SK-N-SH (cell line): ENCODE measurements at regions not wholly inside any gene's neighbourhood (a gene's known extent, or its start where the extent isn't known, plus 50 kb on each side); places are given as distances from the start of the nearest gene placed in this dataset.

Experiments
- CTCF ChIA-PET: fragments of 300-600, 350-600 bp; formaldehyde crosslinking; extraction: SDS; loops from one replicate; lab custom pipeline; 2021; lab: Yijun Ruan, JAX
- POLR2A ChIA-PET: fragments of 350-600 bp; sonication (Branson Sonifier 250); formaldehyde crosslinking; extraction: SDS; loops from one replicate; lab custom pipeline; 2020; ENCODE audit warnings: antibody characterized with exemption, inconsistent platforms; lab: Yijun Ruan, JAX
- DNase-seq: peaks from one replicate; pipeline ENCODE4 v3.0.0; 2012
- H2AFZ ChIP-seq: fragments of 200-600 bp; sonication (generic); 2 replicates; pipeline ENCODE4 v1.8.1; 2016; ENCODE audit warnings: antibody characterized with exemption, mild to moderate bottlenecking, low read depth
- H3F3A ChIP-seq: fragments of 200-600 bp; sonication (generic); replicated peaks from 2 replicates; pipeline ENCODE3; 2016; ENCODE audit warnings: antibody characterized with exemption, mild to moderate bottlenecking; ENCODE audit not compliant: insufficient read depth
- H3K27ac ChIP-seq, 2 experiments: fragments of 200-500 bp in 1 of 2; fragments of 200-600 bp in 1 of 2; sonication (Bioruptor generic) in 1 of 2; sonication (generic), shearing (Covaris generic) in 1 of 2; 2 replicates each; pipeline versions ENCODE4 v1.5.1 to v1.6.1; 2014 to 2016; ENCODE audit warnings: low read depth in 2 of 2, inconsistent platforms in 1 of 2, low read length in 1 of 2, mild to moderate bottlenecking in 1 of 2, mixed read lengths in 1 of 2
- H3K27me3 ChIP-seq: fragments of 200-600 bp; sonication (generic), shearing (Covaris generic); 2 replicates; pipeline ENCODE4 v1.6.1; 2016; ENCODE audit warnings: mixed run types; ENCODE audit not compliant: insufficient read depth
- H3K36me3 ChIP-seq, 2 experiments: fragments of 200-500 bp in 1 of 2; fragments of 200-600 bp in 1 of 2; sonication (Bioruptor generic) in 1 of 2; sonication (generic) in 1 of 2; replicated peaks in 1 of 2; 2 replicates each; pipeline versions ENCODE3 to v1.5.1; 2014 to 2016; ENCODE audit warnings: low read length in 1 of 2, mild to moderate bottlenecking in 1 of 2; ENCODE audit not compliant: insufficient read depth in 2 of 2, control insufficient read depth in 1 of 2
- H3K4me1 ChIP-seq, 2 experiments: fragments of 200-500 bp in 1 of 2; fragments of 200-600 bp in 1 of 2; sonication (Bioruptor generic) in 1 of 2; sonication (generic), shearing (Covaris generic) in 1 of 2; 2 replicates each; pipeline versions ENCODE4 v1.5.1 to v1.6.1; 2014 to 2016; ENCODE audit warnings: low read depth in 1 of 2, low read length in 1 of 2, mixed run types in 1 of 2; ENCODE audit not compliant: insufficient read depth in 2 of 2, control insufficient read depth in 1 of 2
- H3K4me2 ChIP-seq: fragments of 200-600 bp; sonication (generic), shearing (Covaris generic); 2 replicates; pipeline ENCODE4 v1.6.1; 2017; ENCODE audit warnings: mixed run types
- H3K4me3 ChIP-seq, 2 experiments: fragments of 200-500 bp in 1 of 2; fragments of 200-600 bp in 1 of 2; sonication (Bioruptor generic) in 1 of 2; sonication (generic), shearing (Covaris generic) in 1 of 2; 2 replicates each; pipeline versions ENCODE4 v1.5.1 to v1.8.1; 2014 to 2016; ENCODE audit warnings: low read depth in 2 of 2, inconsistent platforms in 1 of 2, low read length in 1 of 2, mild to moderate bottlenecking in 1 of 2, mixed read lengths in 1 of 2, moderate library complexity in 1 of 2
- H3K79me2 ChIP-seq: fragments of 200-600 bp; sonication (generic); 2 replicates; pipeline ENCODE4 v1.8.1; 2017; ENCODE audit warnings: mild to moderate bottlenecking; ENCODE audit not compliant: insufficient read depth
- H3K9ac ChIP-seq: fragments of 200-600 bp; sonication (generic); 2 replicates; pipeline ENCODE4 v1.6.1; 2017; ENCODE audit warnings: mixed run types
- H3K9me2 ChIP-seq: fragments of 200-600 bp; sonication (generic); 2 replicates; pipeline ENCODE4 v1.6.1; 2017; ENCODE audit warnings: mixed run types
- H3K9me3 ChIP-seq: fragments of 200-600 bp; sonication (generic); 2 replicates; pipeline ENCODE4 v1.6.1; 2017; ENCODE audit warnings: mixed run types, mild to moderate bottlenecking, moderate library complexity
- H4K20me1 ChIP-seq: fragments of 200-600 bp; sonication (generic); 2 replicates; pipeline ENCODE4 v1.6.1; 2017; ENCODE audit warnings: mild to moderate bottlenecking, mixed run types; ENCODE audit not compliant: insufficient read depth
- EP300 ChIP-seq, 2 experiments: IDR thresholded peaks; 2 replicates each; pipeline versions ENCODE4 v1.4.0 to v1.6.1; 2012; ENCODE audit warnings: borderline replicate concordance in 1 of 2, low read depth in 1 of 2, low read length in 1 of 2
- GATA2 ChIP-seq: sonication (generic); formaldehyde crosslinking; IDR thresholded peaks from 2 replicates; pipeline ENCODE4 v1.5.0; 2020; ENCODE audit warnings: mild to moderate bottlenecking, missing genetic modification reagents
- RXRA ChIP-seq: IDR thresholded peaks from 2 replicates; pipeline ENCODE4 v1.4.0; 2012; ENCODE audit warnings: low read depth, mild to moderate bottlenecking, borderline replicate concordance
- SMC3 ChIP-seq: IDR thresholded peaks from 2 replicates; pipeline ENCODE4 v1.6.1; 2012; ENCODE audit warnings: low read depth, low read length, improper control_type of control experiment
- WGBS: methylation state at CpG from one replicate; pipeline ENCODE4 v1.1.6; 2017; ENCODE audit warnings: low lambda C conversion rate; 5-methylcytosine and 5-hydroxymethylcytosine counted together
- TF ChIP-seq, protein P1 (sequence below): IDR thresholded peaks from 2 replicates; pipeline ENCODE4 v1.4.0; 2012; ENCODE audit warnings: low read depth, borderline replicate concordance
- TF ChIP-seq, protein P2 (sequence below): fragments of 200-600 bp; sonication (generic); IDR thresholded peaks from 2 replicates; pipeline ENCODE4 v1.6.1; 2017; ENCODE audit warnings: antibody characterized with exemption, mild to moderate bottlenecking, moderate library complexity
- TF ChIP-seq, protein P3 (sequence below): IDR thresholded peaks from 2 replicates; pipeline ENCODE4 v1.6.1; 2012; ENCODE audit warnings: mild to moderate bottlenecking, low read depth, low read length, moderate library complexity
- TF ChIP-seq, protein P4 (sequence below): fragments of 150-350 bp; IDR thresholded peaks from 2 replicates; pipeline ENCODE4 v1.6.1; 2017; ENCODE audit warnings: antibody characterized with exemption, low read length, low read depth, borderline replicate concordance

DNA sequence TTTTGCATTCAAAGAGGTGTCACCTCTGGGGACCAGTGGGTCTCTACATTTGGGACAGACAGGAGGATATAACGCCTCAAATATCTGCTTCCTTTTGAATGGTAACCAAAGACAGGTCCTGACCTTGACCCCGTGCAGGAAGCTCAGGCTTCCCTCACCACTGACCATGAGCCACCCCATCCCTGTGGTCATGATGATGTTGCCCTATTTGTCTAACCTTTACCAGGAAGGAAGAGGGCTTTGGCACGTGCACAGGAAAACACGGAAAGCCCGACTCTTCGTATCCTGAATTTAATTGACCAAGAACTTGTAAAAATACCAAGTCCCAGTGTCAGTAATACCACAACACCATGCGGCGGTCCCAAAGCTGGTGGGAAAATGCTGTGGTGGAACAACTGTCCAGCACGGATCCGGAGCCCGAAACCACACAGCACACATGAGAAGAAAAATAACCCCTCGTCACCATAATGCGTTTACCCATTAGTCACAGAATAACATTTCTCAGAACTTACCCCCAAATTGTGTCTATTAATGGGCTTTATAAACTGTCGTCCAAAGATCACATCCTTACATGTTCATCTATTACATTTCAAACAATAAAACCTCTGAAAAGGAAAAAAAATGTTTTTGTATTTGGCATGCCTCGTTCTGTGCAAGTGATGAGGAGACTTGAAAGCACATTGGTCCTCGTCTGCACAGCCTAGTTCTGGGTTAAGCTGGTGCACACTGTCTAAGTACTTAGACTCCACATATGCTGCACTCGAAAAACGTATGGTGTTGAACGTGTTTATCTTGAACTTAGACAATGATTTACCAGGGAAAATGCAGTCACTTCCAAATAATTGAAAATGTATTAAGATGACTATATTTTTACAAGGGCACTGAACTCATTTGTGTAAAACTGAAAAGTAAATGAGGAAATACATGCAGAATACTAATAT lies 118.9 kb upstream of the IGF1R start (continued):
- TF ChIP-seq, protein P1, sequence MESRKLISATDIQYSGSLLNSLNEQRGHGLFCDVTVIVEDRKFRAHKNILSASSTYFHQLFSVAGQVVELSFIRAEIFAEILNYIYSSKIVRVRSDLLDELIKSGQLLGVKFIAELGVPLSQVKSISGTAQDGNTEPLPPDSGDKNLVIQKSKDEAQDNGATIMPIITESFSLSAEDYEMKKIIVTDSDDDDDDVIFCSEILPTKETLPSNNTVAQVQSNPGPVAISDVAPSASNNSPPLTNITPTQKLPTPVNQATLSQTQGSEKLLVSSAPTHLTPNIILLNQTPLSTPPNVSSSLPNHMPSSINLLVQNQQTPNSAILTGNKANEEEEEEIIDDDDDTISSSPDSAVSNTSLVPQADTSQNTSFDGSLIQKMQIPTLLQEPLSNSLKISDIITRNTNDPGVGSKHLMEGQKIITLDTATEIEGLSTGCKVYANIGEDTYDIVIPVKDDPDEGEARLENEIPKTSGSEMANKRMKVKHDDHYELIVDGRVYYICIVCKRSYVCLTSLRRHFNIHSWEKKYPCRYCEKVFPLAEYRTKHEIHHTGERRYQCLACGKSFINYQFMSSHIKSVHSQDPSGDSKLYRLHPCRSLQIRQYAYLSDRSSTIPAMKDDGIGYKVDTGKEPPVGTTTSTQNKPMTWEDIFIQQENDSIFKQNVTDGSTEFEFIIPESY, result no peak

DNA sequence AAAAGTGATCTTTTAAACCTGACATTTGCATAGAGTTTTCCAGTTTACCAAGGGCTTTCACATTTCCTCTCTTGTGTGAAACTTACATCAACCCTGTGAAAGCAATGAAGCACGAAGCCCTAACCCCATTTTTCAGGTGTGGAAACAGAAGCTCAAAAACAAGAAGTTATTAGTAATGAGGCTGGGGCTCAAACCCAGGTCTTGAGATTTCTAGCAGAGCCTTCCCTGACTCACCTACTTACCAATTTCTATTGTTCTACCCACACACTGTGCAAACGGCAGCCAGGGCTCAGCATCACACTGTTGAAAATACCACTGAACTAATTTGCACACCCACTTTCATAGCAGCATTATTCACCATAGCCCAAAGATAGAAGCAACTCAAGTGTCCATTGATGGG lies 117.8 kb upstream of the IGF1R start:
- Histone ChIP-seq H3K4me1 (no peaks in the 10 kb centered on the region), H3K9ac (no peak overlapping the region), H4K20me1 (no peaks in the 10 kb centered on the region), H3K9me2 (no peaks in the 10 kb centered on the region), H3K27me3 (peaks cover 19% of the 10 kb centered on the region; the same call in 1 of the 2 replicates), H3K4me3 (no peak overlapping the region), H3K4me2 (no peak overlapping the region), H3F3A (no peaks in the 10 kb centered on the region), H2AFZ (no peak overlapping the region), H3K79me2 (no peaks in the 10 kb centered on the region), H3K9me3 (no peaks in the 10 kb centered on the region), H3K27ac (no peak overlapping the region), H3K36me3 (no peaks in the 10 kb centered on the region)
- DNase-seq, result no peak
- 31% methylated on average over 2 of the region's 2 CpGs for WGBS
- ChIA-PET CTCF (interaction anchor here (0.6 to 2.9 kb wide), 4 partner anchors 9 to 529 kb away, joined by 3 to 14 read pairs (median 3); no protein-coding TSS in a partner anchor), POLR2A (no interaction called here)
- TF ChIP-seq RXRA, result no peak
- no peak for TF ChIP-seq EP300 (IDR thresholded peaks at IDR 0.05; ENCODE audit: borderline replicate concordance in 1 of 2, low read depth in 1 of 2, low read length in 1 of 2)
- TF ChIP-seq SMC3, result no peak
- TF ChIP-seq, protein P2, sequence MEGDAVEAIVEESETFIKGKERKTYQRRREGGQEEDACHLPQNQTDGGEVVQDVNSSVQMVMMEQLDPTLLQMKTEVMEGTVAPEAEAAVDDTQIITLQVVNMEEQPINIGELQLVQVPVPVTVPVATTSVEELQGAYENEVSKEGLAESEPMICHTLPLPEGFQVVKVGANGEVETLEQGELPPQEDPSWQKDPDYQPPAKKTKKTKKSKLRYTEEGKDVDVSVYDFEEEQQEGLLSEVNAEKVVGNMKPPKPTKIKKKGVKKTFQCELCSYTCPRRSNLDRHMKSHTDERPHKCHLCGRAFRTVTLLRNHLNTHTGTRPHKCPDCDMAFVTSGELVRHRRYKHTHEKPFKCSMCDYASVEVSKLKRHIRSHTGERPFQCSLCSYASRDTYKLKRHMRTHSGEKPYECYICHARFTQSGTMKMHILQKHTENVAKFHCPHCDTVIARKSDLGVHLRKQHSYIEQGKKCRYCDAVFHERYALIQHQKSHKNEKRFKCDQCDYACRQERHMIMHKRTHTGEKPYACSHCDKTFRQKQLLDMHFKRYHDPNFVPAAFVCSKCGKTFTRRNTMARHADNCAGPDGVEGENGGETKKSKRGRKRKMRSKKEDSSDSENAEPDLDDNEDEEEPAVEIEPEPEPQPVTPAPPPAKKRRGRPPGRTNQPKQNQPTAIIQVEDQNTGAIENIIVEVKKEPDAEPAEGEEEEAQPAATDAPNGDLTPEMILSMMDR, result no peak

DNA sequence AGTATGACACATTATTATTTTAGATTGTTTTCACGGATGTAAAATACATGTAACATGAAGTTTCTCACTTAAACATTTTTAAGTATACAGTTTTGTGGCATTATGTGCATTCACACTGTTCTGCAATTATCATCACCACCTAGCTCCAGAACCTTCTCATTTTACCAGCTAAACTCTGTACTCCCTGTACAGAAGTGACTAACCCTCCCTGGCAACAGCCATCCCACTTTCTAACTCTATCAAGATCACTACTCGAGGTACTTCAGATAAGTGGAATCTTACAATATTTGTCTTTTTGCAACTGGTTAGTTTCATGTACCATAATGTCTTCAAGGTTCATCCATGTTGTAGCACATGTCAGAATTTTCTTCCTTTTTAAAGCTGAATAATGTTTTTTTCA lies 116.3 kb upstream of the IGF1R start:
- TF ChIP-seq, protein P3, sequence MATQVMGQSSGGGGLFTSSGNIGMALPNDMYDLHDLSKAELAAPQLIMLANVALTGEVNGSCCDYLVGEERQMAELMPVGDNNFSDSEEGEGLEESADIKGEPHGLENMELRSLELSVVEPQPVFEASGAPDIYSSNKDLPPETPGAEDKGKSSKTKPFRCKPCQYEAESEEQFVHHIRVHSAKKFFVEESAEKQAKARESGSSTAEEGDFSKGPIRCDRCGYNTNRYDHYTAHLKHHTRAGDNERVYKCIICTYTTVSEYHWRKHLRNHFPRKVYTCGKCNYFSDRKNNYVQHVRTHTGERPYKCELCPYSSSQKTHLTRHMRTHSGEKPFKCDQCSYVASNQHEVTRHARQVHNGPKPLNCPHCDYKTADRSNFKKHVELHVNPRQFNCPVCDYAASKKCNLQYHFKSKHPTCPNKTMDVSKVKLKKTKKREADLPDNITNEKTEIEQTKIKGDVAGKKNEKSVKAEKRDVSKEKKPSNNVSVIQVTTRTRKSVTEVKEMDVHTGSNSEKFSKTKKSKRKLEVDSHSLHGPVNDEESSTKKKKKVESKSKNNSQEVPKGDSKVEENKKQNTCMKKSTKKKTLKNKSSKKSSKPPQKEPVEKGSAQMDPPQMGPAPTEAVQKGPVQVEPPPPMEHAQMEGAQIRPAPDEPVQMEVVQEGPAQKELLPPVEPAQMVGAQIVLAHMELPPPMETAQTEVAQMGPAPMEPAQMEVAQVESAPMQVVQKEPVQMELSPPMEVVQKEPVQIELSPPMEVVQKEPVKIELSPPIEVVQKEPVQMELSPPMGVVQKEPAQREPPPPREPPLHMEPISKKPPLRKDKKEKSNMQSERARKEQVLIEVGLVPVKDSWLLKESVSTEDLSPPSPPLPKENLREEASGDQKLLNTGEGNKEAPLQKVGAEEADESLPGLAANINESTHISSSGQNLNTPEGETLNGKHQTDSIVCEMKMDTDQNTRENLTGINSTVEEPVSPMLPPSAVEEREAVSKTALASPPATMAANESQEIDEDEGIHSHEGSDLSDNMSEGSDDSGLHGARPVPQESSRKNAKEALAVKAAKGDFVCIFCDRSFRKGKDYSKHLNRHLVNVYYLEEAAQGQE, result no peak
- TF ChIP-seq, protein P4, sequence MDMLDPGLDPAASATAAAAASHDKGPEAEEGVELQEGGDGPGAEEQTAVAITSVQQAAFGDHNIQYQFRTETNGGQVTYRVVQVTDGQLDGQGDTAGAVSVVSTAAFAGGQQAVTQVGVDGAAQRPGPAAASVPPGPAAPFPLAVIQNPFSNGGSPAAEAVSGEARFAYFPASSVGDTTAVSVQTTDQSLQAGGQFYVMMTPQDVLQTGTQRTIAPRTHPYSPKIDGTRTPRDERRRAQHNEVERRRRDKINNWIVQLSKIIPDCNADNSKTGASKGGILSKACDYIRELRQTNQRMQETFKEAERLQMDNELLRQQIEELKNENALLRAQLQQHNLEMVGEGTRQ, result no peak
- TF ChIP-seq GATA2 (CRISPR knock-in tag), result no peak
- TF ChIP-seq, all 33 proteins: peak for 0
- Histone ChIP-seq H3K27me3 (peaks cover 19% of the 10 kb centered on the region; the same call in 1 of the 2 replicates), H3K27ac (no peak overlapping the region), H3K79me2 (no peaks in the 10 kb centered on the region), H3K4me1 (no peaks in the 10 kb centered on the region), H3K9me2 (no peaks in the 10 kb centered on the region), H3K4me2 (no peak overlapping the region), H3K9ac (no peak overlapping the region), H2AFZ (no peak overlapping the region), H3F3A (no peaks in the 10 kb centered on the region), H3K36me3 (no peaks in the 10 kb centered on the region), H3K4me3 (no peak overlapping the region), H3K9me3 (no peaks in the 10 kb centered on the region), H4K20me1 (no peaks in the 10 kb centered on the region)
- 29% methylated on average over 2 of the region's 2 CpGs for WGBS
- CTCF ChIA-PET, result interaction anchor here (1.1 to 2.9 kb wide), 2 partner anchors 13 to 372 kb away, joined by 3 to 14 read pairs; no protein-coding TSS in a partner anchor
- POLR2A ChIA-PET, result no interaction called here
- no peak for DNase-seq
